NB4 (cell line): ENCODE measurements at regions not wholly inside any gene's neighbourhood (a gene's known extent, or its start where the extent isn't known, plus 50 kb on each side); places are given as distances from the start of the nearest gene placed in this dataset.
"Not testable (repeated sequence)": the region's sequence is repeated elsewhere in the genome, so short reads cannot be mapped to it uniquely, and the experiment has no call there.

Experiments used
- DNase-seq: peaks from one replicate; pipeline ENCODE4 v3.0.0; 2010; ENCODE audit warnings: low read depth
- H3K4me3 ChIP-seq: one replicate; pipeline ENCODE4 v1.5.1; 2011; ENCODE audit warnings: mild to moderate bottlenecking, low read depth, low read length, moderate library complexity
- MYC ChIP-seq: IDR thresholded peaks from 2 replicates; pipeline ENCODE4 v1.6.1; 2011; ENCODE audit warnings: low read depth, low read length
- POLR2A ChIP-seq: IDR thresholded peaks from 2 replicates; pipeline ENCODE4 v1.6.1; 2011; ENCODE audit warnings: mild to moderate bottlenecking; ENCODE audit not compliant: insufficient read length; ENCODE audit errors: extremely low read depth
- TF ChIP-seq, protein P1 (sequence below): IDR thresholded peaks from one replicate; pipeline ENCODE4 v1.5.1; 2012; ENCODE audit warnings: low read depth, low read length
- TF ChIP-seq, protein P2 (sequence below): IDR thresholded peaks from 2 replicates; pipeline ENCODE4 v1.6.1; 2011; ENCODE audit warnings: low read depth, low read length

- no peak overlapping the region for H3K4me3 ChIP-seq
- TF ChIP-seq, protein P1, sequence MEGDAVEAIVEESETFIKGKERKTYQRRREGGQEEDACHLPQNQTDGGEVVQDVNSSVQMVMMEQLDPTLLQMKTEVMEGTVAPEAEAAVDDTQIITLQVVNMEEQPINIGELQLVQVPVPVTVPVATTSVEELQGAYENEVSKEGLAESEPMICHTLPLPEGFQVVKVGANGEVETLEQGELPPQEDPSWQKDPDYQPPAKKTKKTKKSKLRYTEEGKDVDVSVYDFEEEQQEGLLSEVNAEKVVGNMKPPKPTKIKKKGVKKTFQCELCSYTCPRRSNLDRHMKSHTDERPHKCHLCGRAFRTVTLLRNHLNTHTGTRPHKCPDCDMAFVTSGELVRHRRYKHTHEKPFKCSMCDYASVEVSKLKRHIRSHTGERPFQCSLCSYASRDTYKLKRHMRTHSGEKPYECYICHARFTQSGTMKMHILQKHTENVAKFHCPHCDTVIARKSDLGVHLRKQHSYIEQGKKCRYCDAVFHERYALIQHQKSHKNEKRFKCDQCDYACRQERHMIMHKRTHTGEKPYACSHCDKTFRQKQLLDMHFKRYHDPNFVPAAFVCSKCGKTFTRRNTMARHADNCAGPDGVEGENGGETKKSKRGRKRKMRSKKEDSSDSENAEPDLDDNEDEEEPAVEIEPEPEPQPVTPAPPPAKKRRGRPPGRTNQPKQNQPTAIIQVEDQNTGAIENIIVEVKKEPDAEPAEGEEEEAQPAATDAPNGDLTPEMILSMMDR = no peak
- TF ChIP-seq, protein P2, sequence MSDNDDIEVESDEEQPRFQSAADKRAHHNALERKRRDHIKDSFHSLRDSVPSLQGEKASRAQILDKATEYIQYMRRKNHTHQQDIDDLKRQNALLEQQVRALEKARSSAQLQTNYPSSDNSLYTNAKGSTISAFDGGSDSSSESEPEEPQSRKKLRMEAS = no peak
- no peak for TF ChIP-seq POLR2A
- no peak for TF ChIP-seq MYC
- no peak for DNase-seq
Observed at GRCh38 chr6:6452002-6452401, 131.5 kb upstream of the F13A1 start.

DNA sequence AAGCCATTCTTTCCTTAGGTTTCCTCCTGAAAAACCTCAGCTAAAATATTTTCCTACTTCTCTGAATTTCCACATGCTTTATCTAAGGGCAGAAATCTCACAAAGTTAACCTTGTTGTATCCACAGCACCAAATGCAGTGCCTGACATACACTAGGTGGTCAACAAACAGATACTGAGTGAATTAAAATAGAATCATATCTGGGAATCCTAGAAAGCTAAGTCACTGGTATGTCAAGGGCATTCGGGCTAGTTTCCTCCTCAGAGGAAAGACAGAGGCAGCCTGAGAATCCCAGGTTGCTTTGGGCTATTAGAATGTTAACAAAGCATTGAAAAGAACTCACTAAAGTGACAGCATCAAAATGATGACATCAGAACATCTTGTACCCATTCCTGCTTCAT, 132.7 kb upstream of the F13A1 start:
- TF ChIP-seq POLR2A = no peak
- no peak for TF ChIP-seq MYC
- TF ChIP-seq, protein P1 = no peak
- TF ChIP-seq, protein P2 = no peak
- no peak for DNase-seq
- H3K4me3 ChIP-seq = no peak overlapping the region

DNA sequence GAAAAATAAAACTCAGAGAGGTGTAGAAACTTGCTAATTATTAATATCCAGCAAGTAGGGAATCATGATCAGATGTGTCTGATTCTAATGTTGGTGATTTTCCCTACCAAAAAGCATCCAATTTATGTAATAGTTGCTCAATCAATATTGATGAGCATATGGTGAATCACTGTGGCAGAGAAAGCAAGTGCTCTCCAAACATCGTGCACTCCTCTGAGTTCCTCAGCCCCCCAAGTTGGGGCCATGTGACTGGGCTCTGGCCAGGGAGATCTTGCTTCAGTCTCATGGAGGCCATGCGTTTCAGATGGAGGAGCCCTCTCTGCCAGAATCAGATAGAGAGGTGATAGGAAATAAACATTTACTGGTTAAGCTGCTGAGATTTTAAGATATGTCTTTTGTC, 133.2 kb upstream of the LY86 start:
- TF ChIP-seq POLR2A = no peak
- TF ChIP-seq, protein P2 = no peak
- TF ChIP-seq, protein P1 = no peak
- TF ChIP-seq MYC = no peak
- no peak for DNase-seq

GRCh38 chr6:6458172-6458571, 130.3 kb upstream of the LY86 start:
- DNase-seq = no peak
- no peak overlapping the region for H3K4me3 ChIP-seq
- TF ChIP-seq POLR2A (no peak), MYC (no peak)
- TF ChIP-seq, protein P2 = no peak

More for the DNA sequence above, 133.2 kb upstream of the LY86 start:
- H3K4me3 ChIP-seq = no peak overlapping the region

DNA sequence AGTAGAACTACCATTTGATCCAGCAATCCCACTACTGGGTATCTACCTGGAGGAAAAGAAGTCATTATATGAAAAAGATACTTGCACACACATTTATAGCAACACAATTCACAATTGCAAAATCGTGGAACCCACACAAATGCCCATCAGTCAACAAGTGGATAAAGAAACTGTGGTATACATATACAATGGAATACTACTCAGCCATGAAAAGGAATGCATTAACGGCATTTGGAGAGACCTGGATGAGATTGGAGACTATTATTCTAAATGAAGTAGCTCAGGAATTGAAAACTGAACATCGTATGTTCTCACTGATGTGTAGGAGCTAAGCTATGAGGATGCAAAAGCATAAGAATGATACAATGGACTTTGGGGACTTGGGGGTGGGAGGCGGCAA, 128.6 kb upstream of the LY86 start:
- not testable (repeated sequence) for H3K4me3 ChIP-seq, DNase-seq

DNA sequence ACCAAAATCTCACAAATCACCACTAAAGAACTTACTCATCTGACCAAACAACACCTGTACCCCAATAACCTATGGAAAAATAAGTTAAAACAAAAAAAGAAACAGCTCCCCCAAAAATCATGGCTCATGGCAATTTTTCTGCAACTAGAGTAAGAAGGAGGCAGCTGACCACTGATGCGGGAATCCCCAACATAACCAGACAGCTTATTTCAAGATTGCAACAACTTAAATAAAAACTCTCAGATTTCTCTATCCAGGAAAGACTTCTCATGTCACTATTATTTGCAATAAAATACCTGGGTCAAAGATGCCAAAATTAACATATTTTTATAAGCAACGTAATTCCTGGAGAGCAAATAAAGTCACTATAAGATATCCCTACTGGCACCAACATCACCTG, 128.1 kb upstream of the LY86 start:
- TF ChIP-seq MYC (no peak), POLR2A (no peak)
- TF ChIP-seq, protein P1 = no peak
- TF ChIP-seq, protein P2 = no peak
- H3K4me3 ChIP-seq = no peak overlapping the region
- DNase-seq = no peak

DNA sequence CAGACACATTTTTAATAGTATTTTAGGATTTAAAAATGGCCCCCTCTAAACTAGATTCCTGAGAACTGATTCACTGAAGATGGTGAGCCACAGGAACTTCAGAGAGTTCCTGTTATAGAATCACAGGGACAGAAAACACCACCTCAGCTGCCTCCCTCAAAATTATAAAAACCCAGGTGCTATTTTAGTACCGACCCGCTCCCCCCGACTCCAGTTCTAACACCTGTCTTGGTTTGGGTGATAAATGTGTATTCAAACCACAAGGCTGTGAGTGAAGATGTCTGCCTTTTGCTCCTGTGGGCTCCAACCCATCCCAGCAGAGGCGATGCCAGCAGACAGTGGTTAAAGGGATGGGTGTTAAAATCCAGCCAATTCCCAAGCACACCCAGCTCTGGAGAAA, 127.4 kb upstream of the LY86 start:
- no peak overlapping the region for H3K4me3 ChIP-seq
- DNase-seq = no peak
- no peak for TF ChIP-seq MYC
- TF ChIP-seq, protein P2 = no peak
